ENCODE measurements at regions not wholly inside any gene's neighbourhood (a gene's known extent, or its start where the extent isn't known, plus 50 kb on each side); places are given as distances from the start of the nearest gene placed in this dataset.
"Not testable (repeated sequence)": the region's sequence is repeated elsewhere in the genome, so short reads cannot be mapped to it uniquely, and the experiment has no call there.

- no peak for DNase-seq (ENCODE audit: low spot score)
- TF ChIP-seq CTCF (IDR thresholded peaks at IDR 0.05; ENCODE audit: extremely low read depth, missing control alignments): no peak
Measured at GRCh38 chrX:96556886-96557285, 127.8 kb upstream of the DIAPH2 start.

GRCh38 chrX:96561129-96561528 lies 123.5 kb upstream of the DIAPH2 start:
- not testable (repeated sequence) for DNase-seq (ENCODE audit: low spot score)

GRCh38 chrX:96563646-96564045 lies 121.0 kb upstream of the DIAPH2 start:
- TF ChIP-seq CTCF (IDR thresholded peaks at IDR 0.05; ENCODE audit: extremely low read depth, missing control alignments): no peak
- no peak for DNase-seq (ENCODE audit: low spot score)

GRCh38 chrX:96564595-96564994 lies 120.0 kb upstream of the DIAPH2 start:
- DNase-seq (ENCODE audit: low spot score): no peak
- TF ChIP-seq CTCF (IDR thresholded peaks at IDR 0.05; ENCODE audit: extremely low read depth, missing control alignments): no peak

- no peak for DNase-seq (ENCODE audit: low spot score)
- no peak for TF ChIP-seq CTCF (IDR thresholded peaks at IDR 0.05; ENCODE audit: extremely low read depth, missing control alignments)
Measured at GRCh38 chrX:96566878-96567277, 117.8 kb upstream of the DIAPH2 start.

- DNase-seq (ENCODE audit: low spot score): no peak
- TF ChIP-seq CTCF (IDR thresholded peaks at IDR 0.05; ENCODE audit: extremely low read depth, missing control alignments): no peak
Measured at GRCh38 chrX:96568071-96568470, 116.6 kb upstream of the DIAPH2 start.

- no peak for TF ChIP-seq CTCF (IDR thresholded peaks at IDR 0.05; ENCODE audit: extremely low read depth, missing control alignments)
- no peak for DNase-seq (ENCODE audit: low spot score)
Measured at GRCh38 chrX:96569034-96569433, 115.6 kb upstream of the DIAPH2 start.

GRCh38 chrX:96575011-96575410 lies 109.6 kb upstream of the DIAPH2 start:
- no peak for DNase-seq (ENCODE audit: low spot score)
- no peak for TF ChIP-seq CTCF (IDR thresholded peaks at IDR 0.05; ENCODE audit: extremely low read depth, missing control alignments)
